ENCODE measurements at regions not wholly inside any gene's neighbourhood (a gene's known extent, or its start where the extent isn't known, plus 50 kb on each side); places are given as distances from the start of the nearest gene placed in this dataset.
"Not testable (repeated sequence)": the region's sequence is repeated elsewhere in the genome, so short reads cannot be mapped to it uniquely, and the experiment has no call there.

- no peak for FAIRE-seq
- DNase-seq (ENCODE audit: low spot score) = no peak
These were observed 226.9 kb downstream of the ZNF621 start for GRCh38 chr3:40751666-40752065.

DNA sequence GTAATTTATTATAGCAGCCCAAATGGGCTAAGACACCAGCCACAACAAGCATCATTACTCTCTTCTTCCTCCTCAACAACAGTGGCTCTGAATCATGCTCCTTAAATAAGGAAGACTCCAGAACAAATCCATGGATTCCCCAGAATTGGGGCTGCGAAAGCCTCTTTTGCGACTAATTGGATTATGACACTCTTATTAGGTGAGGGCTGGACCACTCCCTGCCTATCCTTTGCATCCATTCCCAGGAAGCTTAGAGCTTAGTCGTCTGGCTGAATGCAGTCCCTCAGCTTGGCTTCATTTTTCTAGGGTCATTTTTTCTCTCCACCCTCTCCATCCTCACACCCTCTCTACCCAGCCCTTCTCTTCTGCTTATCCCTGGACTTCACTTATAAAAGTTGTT, 227.7 kb downstream of the ZNF621 start:
- DNase-seq (ENCODE audit: low spot score) (no peak), FAIRE-seq (no peak)

DNA sequence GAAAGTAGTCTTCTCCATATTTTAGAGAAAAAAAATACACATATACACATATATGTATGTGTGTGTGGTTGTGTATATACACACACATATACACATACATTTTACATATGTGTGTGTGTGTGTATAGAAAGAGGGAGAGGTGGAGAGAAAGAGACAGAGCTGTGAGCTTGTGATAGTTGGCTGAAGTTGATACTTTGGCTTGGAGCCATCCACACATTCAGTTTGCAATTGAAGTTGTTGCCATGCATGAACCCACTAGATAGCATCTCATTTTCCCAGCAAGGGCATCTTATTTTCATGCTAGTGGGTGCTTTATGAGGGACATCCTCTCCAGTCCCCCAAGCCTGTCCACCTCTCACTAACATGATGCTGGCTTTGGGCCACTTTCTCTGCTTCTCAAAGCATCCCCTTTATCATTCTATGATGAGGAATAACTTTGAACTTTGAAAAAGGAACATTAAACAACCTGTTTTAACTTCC, 228.6 kb downstream of the ZNF621 start:
- FAIRE-seq = no peak
- no peak for DNase-seq (ENCODE audit: low spot score)

DNA sequence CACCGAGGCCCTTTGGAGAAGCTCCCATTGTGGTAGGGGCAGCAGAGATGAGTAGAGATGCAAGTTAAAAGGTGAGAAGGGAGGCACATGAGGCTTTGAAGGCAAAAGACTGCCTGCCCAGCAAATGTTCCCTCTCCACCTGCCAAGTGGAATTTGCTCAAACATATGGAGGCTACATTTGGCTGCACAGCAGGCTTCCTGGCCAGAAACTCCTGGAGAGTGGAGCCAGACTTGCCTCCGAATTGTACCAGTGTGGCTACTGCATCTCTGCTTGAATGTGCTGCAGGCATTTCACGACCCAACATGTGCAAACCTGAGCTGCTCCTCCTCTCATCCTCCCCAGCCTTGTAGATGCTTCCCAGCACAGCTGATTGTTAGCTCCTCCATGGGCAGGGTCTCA, 229.2 kb downstream of the ZNF621 start:
- FAIRE-seq (no peak), DNase-seq (ENCODE audit: low spot score) (no peak)

DNA sequence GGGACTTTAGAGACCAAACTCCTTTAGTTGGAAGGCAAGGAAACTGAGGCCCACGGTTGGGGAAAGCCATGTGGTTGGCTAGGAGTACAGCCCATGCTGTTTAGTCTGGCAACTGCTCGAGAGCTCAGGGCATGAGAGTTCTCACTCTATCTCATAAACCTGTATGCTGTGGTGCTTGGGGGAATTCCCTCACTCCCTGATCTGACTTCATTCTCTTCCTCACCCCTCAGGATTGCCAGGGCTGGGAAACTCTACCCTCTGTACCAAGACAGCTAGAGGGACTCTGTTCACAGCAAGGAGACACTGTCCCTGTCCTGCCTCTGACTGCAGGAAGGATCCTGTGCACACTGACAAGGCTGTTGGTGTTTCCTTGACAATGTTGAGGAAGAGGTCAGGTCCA, 230.2 kb downstream of the ZNF621 start:
- DNase-seq (ENCODE audit: low spot score) (no peak), FAIRE-seq (no peak)

DNA sequence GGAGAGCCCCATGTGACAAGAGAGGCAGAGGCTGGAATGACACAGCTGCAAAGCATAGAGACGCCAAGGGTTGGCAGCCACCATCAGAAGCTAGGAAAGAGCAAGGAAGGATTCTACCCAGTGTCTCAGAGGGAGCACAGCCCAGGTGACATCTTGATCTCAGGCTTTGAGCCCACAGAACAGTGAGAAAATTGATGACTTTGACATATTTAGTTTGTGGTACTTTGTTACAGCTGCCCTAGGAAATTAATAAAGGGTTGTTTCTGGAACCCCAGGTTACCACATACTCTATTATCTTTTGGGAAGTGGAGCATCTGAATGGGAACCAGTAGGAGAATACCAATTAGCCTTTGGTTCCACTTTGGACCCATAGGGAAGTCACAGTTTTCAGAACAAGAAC, 231.7 kb downstream of the ZNF621 start:
- FAIRE-seq (no peak), DNase-seq (ENCODE audit: low spot score) (no peak)

DNA sequence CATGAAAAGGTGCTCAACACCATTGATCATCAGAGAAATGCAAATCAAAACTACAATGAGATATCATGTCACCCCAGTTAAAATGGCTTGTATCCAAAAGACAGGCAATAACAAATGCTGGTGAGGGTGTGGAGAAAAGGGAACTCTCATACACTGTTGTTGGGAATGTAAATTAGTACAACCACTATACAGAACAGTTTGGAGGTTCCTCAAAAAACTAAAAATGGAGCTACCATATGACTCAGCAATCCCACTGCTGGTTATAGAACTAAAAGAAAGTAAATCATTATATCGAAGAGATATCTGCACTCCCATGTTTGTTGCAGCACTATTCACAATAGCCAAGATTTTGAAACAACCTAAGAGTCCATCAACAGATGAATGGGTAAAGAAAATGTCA, 238.0 kb downstream of the ZNF621 start:
- not testable (repeated sequence) for DNase-seq (ENCODE audit: low spot score); FAIRE-seq

- no peak for FAIRE-seq
- no peak for DNase-seq (ENCODE audit: low spot score)
These were observed 239.0 kb downstream of the ZNF621 start for GRCh38 chr3:40763807-40764206.

- no peak for DNase-seq (ENCODE audit: low spot score)
- FAIRE-seq = no peak
These were observed 240.0 kb downstream of the ZNF621 start for GRCh38 chr3:40764747-40765146.

DNA sequence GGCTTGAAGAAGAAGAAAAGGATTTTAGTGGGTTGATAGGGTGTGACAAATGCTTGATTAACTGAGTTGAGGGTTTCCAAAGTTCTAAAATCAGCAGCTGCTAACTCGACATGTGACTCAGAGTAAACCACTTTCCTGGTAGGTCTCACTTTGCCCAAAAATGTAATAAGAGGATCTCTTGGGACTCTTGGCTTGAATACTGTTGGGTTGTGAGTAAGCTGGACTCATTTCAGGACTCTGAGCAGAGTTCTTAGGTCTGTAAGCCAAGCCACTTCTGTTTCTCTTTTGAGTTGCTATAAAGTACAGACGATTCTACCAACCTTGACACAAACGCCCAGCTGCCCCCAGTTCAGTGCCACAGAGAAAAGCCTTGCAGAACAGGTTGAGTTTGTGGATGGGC, 241.1 kb downstream of the ZNF621 start:
- DNase-seq (ENCODE audit: low spot score) (no peak), FAIRE-seq (no peak)

GRCh38 chr3:40766396-40766795, 241.6 kb downstream of the ZNF621 start:
- no peak for FAIRE-seq

GRCh38 chr3:40768046-40768445, 243.3 kb downstream of the ZNF621 start:
- DNase-seq (ENCODE audit: low spot score) (no peak), FAIRE-seq (no peak)

More at GRCh38 chr3:40766396-40766795, 241.6 kb downstream of the ZNF621 start:
- DNase-seq (ENCODE audit: low spot score) = no peak

DNA sequence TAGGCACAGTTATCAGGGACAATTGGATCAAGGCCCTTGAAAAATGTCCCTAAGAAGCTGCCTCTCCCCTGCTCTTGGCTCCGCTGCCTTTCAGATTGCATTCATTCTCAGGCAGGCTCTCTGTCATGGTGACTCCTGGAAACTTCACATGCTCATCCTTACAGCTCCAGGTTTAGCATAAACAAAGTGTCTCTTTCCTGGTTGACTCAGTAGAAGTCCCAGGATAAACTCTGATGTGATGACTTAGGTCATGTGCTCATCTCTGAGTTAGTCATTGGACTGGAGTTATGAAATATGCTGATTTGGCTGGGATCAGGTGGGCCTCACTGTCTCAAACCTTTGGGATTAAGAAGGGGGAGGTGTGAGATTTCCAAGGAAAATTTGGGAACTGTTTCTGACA, 243.8 kb downstream of the ZNF621 start:
- DNase-seq (ENCODE audit: low spot score) (no peak), FAIRE-seq (no peak)

GRCh38 chr3:40770061-40770460, 245.3 kb downstream of the ZNF621 start:
- FAIRE-seq (no peak), DNase-seq (ENCODE audit: low spot score) (no peak)

DNA sequence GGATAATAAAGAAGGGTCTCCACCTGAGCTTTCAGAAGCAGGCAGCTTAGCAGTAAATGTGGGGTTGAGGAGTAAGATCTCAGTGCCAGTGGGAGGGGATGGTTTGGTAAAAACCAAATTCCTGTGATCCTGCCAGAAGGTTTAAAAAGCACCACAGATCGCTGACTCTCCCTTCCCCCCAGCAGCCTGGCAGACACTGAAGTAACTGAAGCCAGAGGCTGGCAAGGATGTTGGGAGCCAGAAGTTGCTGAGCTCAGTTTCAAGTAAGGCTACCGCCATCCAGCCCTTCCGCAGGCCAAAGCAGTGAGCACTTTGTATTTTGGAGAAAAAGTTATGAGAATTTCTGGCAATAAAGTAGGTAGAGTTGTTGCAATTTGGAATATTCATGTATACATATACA, 246.4 kb downstream of the ZNF621 start:
- FAIRE-seq (no peak), DNase-seq (ENCODE audit: low spot score) (no peak)

DNA sequence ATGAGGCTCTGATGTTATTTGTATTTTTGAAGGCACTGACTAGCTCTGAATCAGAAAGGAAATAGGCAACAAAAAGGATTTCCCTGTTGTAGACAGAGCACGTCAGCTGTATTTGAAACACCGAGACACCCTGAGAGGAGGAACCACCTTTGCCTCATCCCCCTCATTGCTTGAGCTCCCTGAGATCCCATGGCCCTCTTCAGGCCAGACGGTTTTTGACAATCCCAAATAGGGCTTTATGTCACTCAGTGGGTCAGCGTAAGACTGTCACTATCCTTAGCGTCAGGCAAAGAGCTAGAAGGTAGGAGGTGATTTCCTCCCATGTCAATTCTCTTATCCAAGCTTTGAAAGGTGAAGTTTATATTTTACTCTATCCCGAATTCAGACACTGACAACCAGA, 254.3 kb downstream of the ZNF621 start:
- no peak for FAIRE-seq
- DNase-seq (ENCODE audit: low spot score) = no peak

- DNase-seq (ENCODE audit: low spot score) (no peak), FAIRE-seq (no peak)
These were observed 255.6 kb downstream of the ZNF621 start for GRCh38 chr3:40780291-40780924.

DNA sequence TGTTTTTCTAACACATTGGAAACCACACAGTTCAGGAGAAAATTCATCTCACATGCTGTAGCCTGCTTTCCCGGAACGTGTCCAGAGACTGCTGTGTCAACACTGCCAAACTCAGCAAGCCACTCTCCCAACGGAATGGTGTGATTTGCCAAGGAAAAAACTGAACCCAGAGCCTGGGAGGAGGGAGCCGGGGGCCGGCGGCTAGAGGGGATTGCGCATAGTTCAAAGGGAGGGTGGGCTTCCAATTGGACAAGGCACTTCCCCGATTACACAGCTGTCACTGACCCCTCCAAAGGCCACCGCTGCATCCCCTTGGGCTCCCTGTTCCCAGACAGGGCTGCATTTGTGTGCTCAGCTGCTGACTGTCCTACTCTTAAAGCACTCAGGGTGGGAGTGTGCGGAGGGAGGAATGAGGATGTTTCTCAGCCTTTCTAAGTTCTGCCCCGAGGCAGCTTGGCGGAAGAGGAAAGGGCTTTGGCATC, 256.2 kb downstream of the ZNF621 start:
- FAIRE-seq (no peak), DNase-seq (ENCODE audit: low spot score) (no peak)

- no peak for DNase-seq (ENCODE audit: low spot score)
These were observed 257.5 kb downstream of the ZNF621 start for GRCh38 chr3:40782111-40782721.

DNA sequence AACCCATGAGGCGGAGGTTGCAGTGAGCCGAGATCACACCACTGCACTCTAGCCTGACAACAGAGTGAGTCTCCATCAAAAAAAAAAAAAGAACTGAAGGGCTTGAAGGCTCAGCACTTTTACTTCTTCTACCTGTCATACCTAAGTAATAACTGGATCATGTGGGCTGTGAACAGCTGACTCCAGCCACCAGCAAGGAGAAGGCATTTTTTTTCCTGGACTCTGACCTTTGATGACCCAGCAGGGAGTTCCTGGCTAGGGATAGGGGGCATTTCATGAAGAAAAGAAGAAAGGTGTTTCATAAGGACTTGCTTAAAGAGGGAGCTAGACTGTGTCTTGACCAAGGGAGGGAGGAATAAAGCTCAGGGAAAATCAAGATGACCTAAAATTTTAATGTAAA, 266.0 kb downstream of the ZNF621 start:
- FAIRE-seq (no peak), DNase-seq (ENCODE audit: low spot score) (no peak)

More at GRCh38 chr3:40782111-40782721, 257.5 kb downstream of the ZNF621 start:
- peak; percentile 73 for FAIRE-seq

GRCh38 chr3:40793730-40794129, 269.0 kb downstream of the ZNF621 start:
- FAIRE-seq (no peak), DNase-seq (ENCODE audit: low spot score) (no peak)

DNA sequence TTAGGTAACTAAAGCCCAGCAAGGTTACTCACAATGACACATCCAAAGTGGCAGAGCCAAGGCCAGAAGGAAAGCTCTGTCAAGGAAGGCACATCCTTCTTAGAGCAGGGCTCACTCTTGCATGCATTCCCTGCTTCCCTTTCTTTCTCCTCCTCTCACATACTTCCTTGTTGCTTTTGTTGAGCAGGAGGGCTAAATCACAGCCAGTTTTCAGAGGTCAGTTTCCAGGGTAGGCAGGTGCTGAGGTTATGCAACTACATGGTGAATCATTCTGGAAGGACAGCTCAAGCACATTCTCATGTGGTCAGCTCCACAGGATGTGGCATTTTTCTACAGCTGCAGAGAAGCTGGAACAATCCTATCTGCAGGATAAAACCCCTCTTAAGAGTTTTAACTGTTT, 275.6 kb downstream of the ZNF621 start:
- peak; percentile 95 for FAIRE-seq
- peak; percentile 86 for DNase-seq (ENCODE audit: low spot score)

DNA sequence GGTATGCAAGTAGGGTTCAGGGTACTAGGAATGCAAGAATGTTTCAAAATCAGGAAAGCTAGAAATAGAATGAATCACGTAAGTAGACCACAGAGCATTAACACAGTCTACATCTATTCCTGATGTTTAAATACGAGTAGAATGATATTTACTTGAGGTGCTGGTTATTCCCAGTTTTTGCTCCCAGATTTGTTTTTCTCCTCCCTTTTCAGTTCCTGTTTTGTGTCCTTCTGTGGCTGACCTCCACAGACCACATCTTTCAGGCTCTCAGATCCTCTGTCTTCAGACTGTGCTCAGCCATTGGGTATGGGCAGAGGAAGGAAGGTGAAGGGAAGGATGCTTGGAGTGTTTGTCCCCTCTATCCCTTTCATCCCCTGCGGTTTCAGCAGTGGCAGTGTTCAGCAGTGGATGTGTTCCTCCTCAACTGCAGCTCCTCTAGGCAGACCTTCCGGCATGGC, 276.6 kb downstream of the ZNF621 start:
- no peak for FAIRE-seq
- DNase-seq (ENCODE audit: low spot score) = peak; percentile 32
